ENCODE measurements at regions not wholly inside any gene's neighbourhood (a gene's known extent, or its start where the extent isn't known, plus 50 kb on each side); places are given as distances from the start of the nearest gene placed in this dataset.

DNA sequence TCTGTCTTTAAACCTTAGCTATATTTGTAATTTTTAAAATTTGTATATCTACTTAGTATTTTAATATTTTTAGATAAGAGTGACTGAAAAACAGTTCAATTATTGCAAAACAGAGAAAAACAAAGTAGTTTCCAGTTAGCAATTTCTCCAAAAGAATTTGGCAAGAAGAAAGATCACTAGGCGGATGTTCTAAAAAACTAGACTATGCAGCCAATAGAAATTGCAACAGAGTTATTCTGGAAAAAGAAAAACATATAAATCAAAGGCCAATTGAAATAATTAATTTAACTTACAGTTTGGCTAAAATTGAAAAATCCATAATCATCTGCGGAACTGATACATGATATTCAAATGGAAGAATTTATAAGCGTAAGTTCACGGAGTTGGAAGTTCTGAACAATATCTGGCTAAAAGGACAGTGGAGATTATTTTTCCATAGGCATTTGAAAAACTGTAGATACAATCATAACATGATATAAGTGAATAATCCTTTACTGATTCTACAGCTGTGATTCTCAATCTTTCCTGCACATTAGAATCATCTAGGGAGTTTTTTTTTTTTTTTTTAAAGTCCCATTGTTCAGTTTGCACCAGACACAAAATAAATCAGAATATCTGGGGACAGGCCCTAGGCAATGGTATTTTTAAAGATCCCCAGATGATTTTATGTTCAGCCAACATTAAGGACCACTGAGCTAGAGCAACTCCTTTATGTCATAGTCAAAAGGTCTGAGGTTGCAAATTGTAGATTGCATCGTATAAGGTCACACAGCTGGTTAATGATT, 605.1 kb upstream of the DAB2 start:
- no peak for DNase-seq

DNA sequence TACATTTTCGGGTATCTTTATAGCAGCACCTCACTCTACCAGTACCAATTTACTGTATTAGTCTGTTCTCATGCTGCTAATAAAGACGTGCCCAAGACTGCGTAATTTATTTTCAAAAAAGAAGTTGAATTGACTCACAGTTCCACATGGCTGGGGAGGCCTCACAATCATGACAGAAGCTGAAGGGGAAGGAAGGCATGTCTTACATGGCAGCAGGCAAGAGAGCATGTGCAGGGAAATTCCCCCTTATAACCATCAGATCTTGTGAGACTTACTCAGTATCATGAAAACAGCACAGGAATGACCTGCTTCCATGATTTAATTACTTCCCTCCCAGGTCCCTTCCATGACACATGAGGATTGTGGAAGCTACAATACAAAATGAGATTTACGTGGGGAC, 602.6 kb upstream of the DAB2 start:
- peak in 1 of 2 donors; percentile 1 for DNase-seq

DNA sequence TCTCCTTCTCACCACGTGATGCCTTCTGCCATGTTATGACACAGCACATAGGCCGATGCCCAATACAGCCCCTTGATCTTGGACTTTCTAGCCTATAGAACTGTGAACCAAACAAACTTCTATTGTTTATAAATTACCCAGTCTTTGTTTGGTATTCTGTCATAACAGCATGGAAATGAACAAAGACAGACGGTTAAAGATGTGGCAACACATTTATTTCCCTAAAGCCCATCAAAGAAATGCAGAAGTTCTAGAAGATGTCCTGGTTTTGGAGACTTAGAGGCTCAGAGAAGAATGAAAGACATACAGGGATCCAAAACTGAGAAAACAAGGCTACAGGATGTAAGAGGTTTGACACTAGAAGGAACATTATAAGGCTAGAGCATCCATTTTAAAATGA, 600.8 kb upstream of the DAB2 start:
- DNase-seq: no peak

DNA sequence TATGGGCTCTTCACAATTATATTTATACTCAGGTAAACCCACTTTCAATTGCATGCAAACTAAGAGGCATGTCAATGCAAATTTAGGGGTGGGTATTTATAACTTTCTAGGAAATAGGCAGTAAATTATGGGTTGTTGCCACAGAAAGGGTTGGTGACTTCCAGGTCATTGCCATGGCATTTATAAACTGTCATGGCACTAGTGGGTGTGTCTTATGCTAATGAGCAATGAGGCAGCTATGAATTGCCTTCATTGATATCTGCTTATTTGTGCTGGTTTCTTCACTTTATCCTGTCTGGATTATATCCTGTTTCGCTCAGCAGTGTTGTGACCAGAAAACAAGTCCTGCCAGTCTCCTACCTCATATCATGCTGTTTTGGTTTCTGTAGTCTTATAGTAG, 597.3 kb upstream of the DAB2 start:
- DNase-seq: no peak

DNA sequence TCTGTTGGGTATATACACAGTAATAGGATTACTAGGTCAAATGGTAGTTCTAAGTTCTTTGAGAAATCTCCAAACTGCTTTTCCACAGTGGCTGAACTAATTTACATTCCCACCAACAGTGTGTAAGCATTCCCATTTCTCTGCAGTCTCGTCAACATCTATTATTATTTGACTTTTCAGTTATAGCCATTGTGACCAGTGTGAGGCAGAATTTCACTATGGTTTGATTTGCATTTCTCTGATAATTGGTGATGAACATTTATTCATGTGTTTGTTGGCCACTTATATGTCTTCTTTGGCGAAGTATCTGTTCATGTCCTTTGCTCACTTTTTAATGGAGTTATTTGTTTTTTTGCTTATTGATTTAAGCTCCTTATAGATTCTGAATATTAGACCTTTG, 596.2 kb upstream of the DAB2 start:
- peak in 1 of 2 donors; percentile 17 for DNase-seq

DNA sequence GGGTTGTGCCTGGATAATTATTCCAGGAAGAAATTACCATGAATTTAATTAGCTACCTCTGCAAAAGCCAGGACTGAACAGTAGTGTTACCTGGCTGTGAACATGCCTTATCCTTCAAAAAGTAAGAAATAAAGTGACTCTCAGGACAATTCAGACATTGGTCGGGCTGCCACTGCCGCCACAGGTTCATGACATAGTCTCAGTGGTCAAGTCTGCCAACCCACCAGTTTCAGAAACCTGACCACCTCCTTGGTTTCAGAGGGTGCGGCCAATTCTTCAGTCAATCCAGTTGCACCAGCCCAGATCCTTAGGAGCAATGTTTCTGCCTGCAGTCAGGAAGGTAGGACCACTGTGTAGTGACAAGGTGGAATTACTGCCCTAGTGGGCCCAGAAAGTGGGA, 593.1 kb upstream of the DAB2 start:
- DNase-seq: no peak

- no peak for DNase-seq
These were observed 592.4 kb upstream of the DAB2 start for GRCh38 chr5:40017135-40017534.

DNA sequence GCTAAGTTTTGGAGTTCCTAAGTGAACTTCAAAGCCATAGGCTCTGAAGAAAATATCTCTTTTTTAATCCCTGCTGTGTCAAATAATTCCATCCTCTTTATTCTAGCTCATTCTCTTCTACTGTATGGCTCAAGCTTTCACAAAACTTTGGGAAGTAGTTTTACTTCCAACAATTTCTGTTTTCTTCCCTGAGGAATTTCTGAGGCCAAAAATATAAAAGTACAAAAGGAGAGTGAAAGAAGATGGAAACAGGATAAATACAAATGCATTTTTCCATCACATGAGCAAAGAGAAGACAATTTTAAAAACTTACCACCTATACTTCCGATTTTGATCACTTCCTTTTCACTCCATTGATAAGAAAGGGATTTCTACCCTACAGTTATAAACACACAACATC, 585.7 kb upstream of the DAB2 start:
- no peak for DNase-seq

DNA sequence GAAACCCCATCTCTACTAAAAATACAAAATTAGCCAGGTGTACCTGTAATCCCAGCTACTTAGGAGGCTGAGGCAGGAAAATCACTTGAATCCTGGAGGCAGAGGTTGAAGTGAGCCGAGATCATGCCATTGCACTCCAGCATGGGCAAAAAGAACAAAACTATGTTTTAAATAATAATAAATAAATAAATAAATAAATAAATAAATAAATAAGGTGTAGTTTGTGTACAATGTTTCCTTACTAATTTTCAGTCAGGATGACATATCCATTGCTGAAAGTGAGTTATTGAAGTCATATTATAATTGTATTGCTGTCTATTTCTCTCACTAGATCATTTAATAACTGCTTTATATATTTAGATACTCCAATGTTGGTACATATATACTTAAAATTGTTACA, 581.5 kb upstream of the DAB2 start:
- no peak for DNase-seq

- no peak for DNase-seq
These were observed 577.0 kb upstream of the DAB2 start for GRCh38 chr5:40001796-40002195.

- no peak for DNase-seq
These were observed 573.7 kb upstream of the DAB2 start for GRCh38 chr5:39998518-39998917.

- DNase-seq: no peak
These were observed 571.2 kb upstream of the DAB2 start for GRCh38 chr5:39995990-39996389.

GRCh38 chr5:39992617-39993202, 567.9 kb upstream of the DAB2 start:
- no peak for DNase-seq

DNA sequence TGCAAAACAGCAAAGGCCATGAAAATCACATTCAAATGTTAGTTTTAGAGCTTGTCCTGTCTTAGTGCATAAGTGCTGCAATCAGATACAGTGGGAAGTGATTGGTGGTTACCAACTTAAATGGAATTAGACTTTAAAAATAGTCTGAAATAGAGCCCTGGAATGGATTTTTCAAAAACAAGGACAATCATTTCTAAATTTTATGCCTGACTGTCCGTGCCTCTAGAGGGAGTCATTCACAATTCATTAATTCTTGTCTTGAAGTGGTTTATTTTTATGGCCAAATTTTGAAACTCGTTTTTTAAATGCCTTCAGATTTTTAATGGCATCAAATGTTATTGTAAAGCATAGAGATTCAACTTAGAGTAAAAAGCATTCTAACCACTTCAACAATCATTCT, 561.8 kb upstream of the DAB2 start:
- no peak for DNase-seq

GRCh38 chr5:39980056-39980455, 555.3 kb upstream of the DAB2 start:
- DNase-seq: no peak

- DNase-seq: no peak
These were observed 552.4 kb upstream of the DAB2 start for GRCh38 chr5:39977066-39977655.

DNA sequence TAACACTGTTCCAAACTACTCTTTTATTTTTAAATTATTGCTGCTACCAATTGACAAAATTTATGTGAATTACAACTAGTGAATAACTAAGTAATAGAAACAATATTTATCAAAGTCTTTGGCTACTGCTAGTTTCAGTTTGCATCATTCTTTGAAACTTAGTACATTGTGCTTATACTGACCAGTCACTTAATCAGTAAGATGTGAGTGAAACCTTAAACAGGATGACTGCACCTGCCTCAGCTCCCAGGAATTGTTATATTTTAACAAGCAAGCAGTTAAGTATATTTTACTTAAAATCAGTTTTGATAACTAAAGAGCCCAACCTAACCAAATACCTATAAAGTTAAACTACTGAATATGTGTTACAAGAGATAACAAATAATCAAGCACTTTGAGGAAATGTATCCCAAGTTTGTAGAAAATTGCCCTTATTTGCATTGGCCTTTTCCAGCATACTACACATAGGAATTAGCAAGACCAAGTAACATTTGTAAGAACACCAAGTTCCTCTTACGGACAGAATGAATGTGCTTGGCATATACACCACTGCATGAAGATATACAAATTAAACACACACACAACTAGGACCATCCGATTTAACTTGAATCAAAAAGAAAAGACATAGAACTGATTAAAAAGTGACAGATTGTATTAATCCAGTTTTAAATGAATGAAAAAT, 545.5 kb upstream of the DAB2 start:
- no peak for DNase-seq

DNA sequence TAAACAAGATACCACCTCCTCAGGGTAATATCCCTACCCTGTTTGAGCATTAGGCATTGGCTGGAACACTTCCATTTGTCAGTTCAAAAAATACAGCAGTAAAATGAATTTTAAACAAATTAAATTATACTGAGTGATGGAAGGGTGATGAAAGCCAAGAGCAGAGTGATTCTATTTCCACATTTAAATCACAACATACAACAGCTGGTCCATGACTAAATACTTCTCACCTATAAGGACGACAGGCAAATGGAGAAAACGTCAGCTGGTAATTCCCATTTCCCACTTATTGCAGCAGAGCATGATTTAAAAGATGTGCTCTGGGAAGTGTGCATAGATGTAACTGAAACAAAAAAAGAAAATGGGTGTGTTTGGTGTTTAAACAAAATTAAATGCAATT, 543.6 kb upstream of the DAB2 start:
- DNase-seq: no peak

DNA sequence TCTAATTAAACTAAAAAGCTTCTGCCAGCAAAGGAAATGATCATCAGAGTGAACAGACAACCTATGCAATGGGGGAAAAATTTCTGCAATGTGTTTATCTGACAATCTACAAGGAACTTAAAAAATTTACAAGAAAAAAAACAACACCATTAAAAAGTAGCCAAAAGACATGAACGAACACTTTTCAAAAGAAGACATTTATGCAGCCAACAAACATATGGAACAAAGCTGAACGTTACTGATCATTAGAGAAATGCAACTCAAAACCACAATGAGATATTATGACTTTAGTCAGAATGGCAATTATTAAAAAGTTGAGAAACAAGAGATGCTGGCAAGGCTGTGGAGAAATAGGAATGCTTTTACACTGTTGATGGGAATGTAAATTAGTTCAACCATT, 530.4 kb upstream of the DAB2 start:
- DNase-seq: no peak

GRCh38 chr5:39951070-39951469, 526.3 kb upstream of the DAB2 start:
- no peak for DNase-seq

DNA sequence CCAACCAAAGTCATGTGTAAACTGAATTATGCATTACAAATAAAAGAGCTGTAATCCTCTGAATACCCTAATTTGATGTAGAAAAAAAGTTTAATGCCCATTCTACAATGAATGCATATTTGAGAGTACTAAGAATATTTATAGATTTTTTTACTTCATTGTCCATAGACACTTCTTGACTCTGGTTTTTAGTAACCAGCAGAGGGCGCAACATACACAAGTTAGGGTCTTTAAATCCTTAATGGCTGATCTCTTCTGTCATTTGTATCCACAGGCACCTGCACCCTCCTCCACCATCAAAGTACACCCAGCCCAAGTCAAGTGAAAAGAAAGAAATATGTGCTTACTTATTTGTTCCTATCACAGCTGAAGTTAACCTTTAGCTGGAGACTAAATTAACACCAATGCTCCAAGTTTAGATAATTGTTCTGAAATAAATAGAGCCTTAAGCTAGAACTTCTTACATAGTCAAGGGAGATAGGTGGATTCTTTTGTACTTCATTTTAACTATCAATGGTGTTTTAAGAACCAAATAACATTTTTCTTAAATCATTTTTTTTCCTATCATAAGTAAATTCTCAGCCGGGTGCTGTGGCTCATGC, 524.2 kb upstream of the DAB2 start:
- peak; percentile 52 to 76 for DNase-seq

- DNase-seq: no peak
These were observed 523.6 kb upstream of the DAB2 start for GRCh38 chr5:39948341-39948740.

GRCh38 chr5:39947657-39948056, 522.9 kb upstream of the DAB2 start:
- DNase-seq: no peak

Data from CD4-positive, alpha-beta T cell treated with Interleukin-1 beta for 1 hour (primary cell).